ENCODE measurements at regions not wholly inside any gene's neighbourhood (a gene's known extent, or its start where the extent isn't known, plus 50 kb on each side); places are given as distances from the start of the nearest gene placed in this dataset.

DNA sequence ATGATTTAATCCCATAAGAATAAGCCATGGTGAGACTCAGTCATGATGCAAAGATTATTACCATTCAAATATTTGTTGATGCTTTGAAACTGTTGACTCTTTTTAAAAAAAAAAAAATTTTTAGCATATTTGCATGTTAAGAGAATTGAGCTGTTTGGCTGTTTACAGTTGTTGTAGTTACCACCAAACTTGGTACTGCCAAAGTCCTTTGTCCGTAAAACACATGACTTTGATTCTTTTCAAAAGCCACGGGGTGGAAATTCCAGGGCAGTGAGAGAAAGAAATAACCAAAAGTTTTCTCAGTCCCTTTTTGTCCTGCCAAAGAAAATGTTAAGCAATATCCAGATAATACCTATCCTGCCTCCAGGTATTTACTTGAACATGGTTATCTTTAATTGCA, 474.8 kb downstream of the METTL4 start:
- Histone ChIP-seq H3K36me3 (no peaks in the 10 kb centered on the region), H3K4me1 (no peaks in the 10 kb centered on the region), H3K27ac (no peak overlapping the region), H3K9me3 (no peaks in the 10 kb centered on the region), H3K27me3 (ENCODE audit: low read depth) (no peaks in the 10 kb centered on the region), H3K4me3 (no peak overlapping the region)
- TF ChIP-seq, protein P1, sequence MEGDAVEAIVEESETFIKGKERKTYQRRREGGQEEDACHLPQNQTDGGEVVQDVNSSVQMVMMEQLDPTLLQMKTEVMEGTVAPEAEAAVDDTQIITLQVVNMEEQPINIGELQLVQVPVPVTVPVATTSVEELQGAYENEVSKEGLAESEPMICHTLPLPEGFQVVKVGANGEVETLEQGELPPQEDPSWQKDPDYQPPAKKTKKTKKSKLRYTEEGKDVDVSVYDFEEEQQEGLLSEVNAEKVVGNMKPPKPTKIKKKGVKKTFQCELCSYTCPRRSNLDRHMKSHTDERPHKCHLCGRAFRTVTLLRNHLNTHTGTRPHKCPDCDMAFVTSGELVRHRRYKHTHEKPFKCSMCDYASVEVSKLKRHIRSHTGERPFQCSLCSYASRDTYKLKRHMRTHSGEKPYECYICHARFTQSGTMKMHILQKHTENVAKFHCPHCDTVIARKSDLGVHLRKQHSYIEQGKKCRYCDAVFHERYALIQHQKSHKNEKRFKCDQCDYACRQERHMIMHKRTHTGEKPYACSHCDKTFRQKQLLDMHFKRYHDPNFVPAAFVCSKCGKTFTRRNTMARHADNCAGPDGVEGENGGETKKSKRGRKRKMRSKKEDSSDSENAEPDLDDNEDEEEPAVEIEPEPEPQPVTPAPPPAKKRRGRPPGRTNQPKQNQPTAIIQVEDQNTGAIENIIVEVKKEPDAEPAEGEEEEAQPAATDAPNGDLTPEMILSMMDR (IDR thresholded peaks at IDR 0.05): no peak
- DNase-seq (no peak), ATAC-seq (no peak)
- intact Hi-C loops (cut with DNase I): no loop called here

DNA sequence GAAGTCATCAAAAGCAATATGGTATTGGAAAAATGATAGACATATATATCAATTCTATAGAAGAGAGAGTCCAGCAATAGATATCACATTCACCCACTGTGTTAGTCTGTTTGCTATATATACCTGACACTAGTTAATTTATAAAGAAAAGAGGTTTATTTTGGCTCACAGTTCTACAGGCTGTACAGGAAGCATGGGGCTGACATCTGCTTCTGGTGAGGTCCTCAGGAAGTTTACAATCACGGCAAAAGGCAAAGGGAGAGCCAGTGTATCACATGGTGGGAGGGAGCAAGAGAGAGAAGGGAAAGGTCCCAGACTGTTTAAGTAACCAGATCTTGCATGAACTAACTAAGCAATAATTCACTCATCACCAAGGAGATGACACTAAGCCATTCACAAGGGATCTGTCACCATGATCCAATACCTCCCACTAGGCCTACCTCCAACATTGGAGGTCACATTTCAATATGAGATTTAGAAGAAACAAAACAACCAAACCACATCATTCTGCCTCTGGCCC, 470.6 kb downstream of the METTL4 start:
- DNase-seq: no peak
- Histone ChIP-seq H3K27ac (no peak overlapping the region), H3K36me3 (no peaks in the 10 kb centered on the region), H3K27me3 (ENCODE audit: low read depth) (no peaks in the 10 kb centered on the region), H3K4me3 (no peak overlapping the region), H3K4me1 (no peaks in the 10 kb centered on the region), H3K9me3 (no peaks in the 10 kb centered on the region)
- TF ChIP-seq, protein P1 (IDR thresholded peaks at IDR 0.05): no peak
- intact Hi-C loops (cut with DNase I): loop anchor here (10.0 kb wide), 1 partner anchor 444 kb away; no protein-coding TSS in a partner anchor
- ATAC-seq: no peak

DNA sequence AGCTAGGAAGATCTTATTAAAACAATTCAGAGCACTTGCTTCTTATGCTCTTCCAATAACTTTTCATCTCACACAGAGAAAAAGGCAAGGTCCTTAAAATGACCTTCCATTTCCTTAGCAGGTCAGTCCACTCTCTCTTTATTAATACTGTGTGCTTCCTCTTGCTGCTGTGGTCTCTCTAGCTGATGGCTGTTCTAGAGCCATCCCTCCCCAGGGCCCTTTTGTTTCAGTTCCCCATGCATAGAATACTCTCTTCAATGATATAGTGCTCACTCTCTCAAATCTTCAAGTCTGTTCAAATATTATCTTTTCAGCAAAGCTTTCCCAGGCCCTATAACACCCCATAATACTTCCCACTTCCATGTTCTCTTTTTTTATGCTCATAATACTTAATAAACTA, 469.3 kb downstream of the METTL4 start:
- intact Hi-C loops (cut with DNase I): loop anchor here (10.0 kb wide), 1 partner anchor 443 kb away; no protein-coding TSS in a partner anchor
- no peaks in the 10 kb centered on the region for H3K36me3 ChIP-seq
- DNase-seq: no peak
- no peak overlapping the region for H3K27ac ChIP-seq
- H3K4me1 ChIP-seq: no peaks in the 10 kb centered on the region
- no peaks in the 10 kb centered on the region for H3K9me3 ChIP-seq
- H3K27me3 ChIP-seq (ENCODE audit: low read depth): no peaks in the 10 kb centered on the region
- no peak for ATAC-seq
- H3K4me3 ChIP-seq: no peak overlapping the region
- TF ChIP-seq, protein P1 (IDR thresholded peaks at IDR 0.05): no peak

DNA sequence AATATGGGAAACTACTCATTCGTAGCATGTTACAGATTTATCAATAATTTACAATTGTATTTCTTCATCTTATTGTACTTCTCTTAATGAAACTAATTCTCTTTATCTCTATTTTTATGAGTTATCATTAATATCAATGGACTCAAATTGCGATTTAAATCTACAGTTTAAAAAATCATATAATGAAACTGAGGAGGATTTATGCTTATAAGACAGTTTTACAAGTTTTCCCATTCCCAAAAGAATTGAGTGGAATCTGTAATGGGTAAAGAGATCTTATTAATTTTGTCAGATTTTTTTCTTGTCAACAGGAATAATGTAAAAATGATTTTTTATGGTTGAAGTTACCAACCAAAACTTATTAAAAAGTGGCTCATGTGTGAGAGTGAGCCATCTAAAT, 468.0 kb downstream of the METTL4 start:
- DNase-seq (no peak), ATAC-seq (no peak)
- no peak overlapping the region for H3K4me3 ChIP-seq
- H3K27ac ChIP-seq: no peak overlapping the region
- TF ChIP-seq, protein P1 (IDR thresholded peaks at IDR 0.05): no peak
- H3K9me3 ChIP-seq: no peaks in the 10 kb centered on the region
- H3K4me1 ChIP-seq: no peaks in the 10 kb centered on the region
- no peaks in the 10 kb centered on the region for H3K36me3 ChIP-seq
- H3K27me3 ChIP-seq (ENCODE audit: low read depth): no peaks in the 10 kb centered on the region
- intact Hi-C loops (cut with DNase I): loop anchor here (10.0 kb wide), 1 partner anchor 442 kb away; no protein-coding TSS in a partner anchor

DNA sequence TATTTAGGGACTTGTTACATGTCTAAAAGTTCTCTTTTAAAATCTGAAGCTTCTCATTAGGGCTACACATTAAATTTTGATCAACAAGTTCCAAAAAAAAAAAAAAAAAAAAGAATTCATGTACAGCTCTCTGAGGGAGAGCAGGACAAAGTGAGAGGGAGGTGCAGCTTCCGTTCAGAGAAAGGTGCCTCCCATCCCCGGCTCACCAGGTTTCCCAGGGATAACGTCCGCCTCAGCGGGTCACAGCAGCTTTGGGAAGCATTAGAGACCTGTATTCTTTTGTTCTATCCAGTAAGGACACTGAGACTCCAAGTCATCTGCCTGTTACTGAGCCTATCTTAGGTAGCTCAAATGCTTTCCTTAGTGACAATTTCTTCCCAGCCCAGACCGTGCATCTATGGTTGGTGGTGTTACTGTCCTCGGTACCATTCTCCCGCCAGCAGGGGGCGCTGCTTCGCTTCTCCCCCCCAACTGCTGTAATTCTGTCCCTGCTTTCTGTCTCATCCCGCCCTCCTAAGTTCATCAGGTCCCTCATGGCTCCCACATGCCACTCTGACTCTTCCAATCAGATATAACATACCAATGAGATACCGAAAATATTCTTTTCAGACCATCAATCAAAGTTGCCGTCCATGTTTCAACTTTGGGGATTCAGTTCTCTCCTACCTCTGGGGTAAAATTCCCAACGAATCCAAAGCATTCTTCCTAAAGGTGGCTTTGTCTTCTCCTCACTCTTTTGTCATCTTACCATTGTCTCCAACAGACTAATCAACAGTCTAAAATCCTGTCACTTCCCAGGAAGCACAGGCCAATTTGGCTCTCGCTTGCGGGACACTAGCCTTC, 466.5 kb downstream of the METTL4 start:
- intact Hi-C loops (cut with DNase I): loop anchor here (10.0 kb wide), 1 partner anchor 440 kb away; no protein-coding TSS in a partner anchor
- DNase-seq: peak; percentile 56
- TF ChIP-seq, protein P1 (IDR thresholded peaks at IDR 0.05): peak; percentile 68
- Histone ChIP-seq H3K36me3 (no peaks in the 10 kb centered on the region), H3K27ac (no peak overlapping the region), H3K27me3 (ENCODE audit: low read depth) (no peaks in the 10 kb centered on the region), H3K9me3 (no peaks in the 10 kb centered on the region), H3K4me3 (no peak overlapping the region), H3K4me1 (no peaks in the 10 kb centered on the region)
- peak; percentile 74 to 77 for ATAC-seq
